HG03571 (cell line): ENCODE measurements at regions not wholly inside any gene's neighbourhood (a gene's known extent, or its start where the extent isn't known, plus 50 kb on each side); places are given as distances from the start of the nearest gene placed in this dataset.

ENCODE experiments used
- ATAC-seq: cut with Tn5 transposase; IDR thresholded peaks from one replicate; pipeline ENCODE4 v1.9.1; 2021; ENCODE audit not compliant: unreplicated experiment

DNA sequence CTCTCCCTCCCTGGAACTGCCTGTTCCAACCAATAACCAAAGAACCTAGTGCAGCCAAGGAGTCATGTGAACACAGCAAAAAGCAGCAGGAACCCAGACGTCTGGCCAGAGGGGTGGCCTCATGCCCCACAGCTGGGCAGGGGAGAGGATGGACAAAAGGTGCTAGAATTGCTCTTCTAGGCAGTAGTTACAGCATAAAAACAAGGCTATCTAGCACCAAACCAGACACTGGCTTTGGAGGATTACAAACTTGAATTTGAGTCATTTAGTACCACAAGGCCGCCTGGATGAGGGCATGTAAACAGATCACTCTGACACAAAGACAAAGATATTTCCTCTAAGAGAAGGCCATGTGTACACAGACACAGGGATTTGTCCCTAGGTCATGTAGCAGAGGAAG is 423.3 kb upstream of the MAF start:
- ATAC-seq: no peak

DNA sequence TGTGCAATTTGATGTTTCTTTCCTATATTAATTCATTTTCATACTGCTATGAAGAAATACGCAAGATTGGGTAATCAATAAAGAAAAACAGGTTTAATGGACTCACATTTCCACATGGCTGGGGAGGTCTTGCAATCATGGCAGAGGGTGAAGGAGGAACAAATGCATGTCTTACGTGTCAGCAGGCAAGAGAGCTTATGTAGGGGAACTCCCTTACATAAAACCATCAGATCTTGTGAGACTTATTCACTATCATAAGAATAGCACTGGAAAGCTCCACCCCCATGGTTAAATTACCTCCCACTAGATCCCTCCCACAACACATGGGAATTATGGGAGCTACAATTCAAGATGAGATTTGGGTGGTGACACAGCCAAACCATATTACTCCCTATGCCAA is 418.9 kb upstream of the MAF start:
- no peak for ATAC-seq

DNA sequence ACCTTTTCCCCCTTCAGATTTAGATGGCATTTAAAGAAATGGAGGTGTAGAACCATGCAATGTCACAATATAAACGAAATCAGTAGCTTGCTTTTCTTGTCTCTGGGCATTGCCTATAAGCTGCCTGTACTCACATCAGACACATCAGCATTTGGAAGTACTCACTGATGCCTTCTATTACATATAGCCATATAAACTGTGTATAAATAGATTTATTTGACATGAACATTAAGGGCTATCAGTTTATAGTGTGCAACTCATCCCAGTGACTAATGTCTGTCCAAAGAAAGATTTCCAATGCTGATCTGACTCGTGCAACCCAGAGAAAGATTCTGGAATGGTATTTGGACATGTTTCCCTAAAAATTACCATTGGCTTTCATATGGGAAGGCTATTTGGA is 417.9 kb upstream of the MAF start:
- no peak for ATAC-seq

DNA sequence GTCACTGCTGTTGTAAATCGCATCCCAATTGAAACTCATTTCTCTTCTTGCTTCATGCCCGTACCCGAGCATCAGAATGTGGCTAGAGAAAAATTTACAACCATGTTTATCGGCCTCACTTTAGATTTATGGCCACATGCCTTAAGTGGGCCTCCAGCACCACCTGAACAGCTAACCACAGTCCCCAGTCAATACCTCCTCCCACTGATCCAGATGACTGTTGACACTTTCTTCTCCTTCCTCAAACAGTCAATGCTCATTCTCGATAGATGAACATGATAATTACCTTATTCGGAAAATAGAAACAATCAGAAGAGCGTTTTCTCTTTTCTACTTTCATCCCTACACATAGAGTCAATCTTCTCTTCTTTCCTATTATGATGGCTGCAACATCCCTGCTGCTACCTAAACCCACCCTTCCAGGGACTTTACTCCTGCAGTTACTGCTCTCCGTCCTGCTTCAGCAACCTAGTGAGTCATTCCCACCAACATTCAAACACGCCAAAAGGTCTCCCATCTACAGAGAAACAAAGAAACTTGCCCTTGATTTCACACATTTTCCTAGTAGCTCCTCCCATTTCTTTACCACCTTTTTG is 416.3 kb upstream of the MAF start:
- no peak for ATAC-seq

DNA sequence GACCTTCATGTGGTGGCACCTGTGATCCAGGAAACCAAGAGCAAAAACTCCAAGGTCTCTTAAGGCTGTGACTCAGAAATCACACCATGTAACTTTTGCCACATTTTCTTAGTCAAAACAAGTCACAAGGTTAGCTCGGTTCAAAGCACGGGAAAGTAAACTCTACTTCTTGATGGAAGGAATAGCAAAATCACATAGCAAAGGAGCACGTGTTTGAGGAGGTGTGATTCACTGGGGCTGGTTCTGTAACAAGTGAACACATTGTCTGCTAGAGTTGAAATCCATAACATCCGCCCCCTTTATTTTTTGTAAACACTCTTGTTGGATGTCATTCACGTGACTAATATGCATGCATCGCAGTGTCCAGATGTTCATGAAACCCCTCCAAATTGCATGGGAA is 415.0 kb upstream of the MAF start:
- ATAC-seq: no peak

DNA sequence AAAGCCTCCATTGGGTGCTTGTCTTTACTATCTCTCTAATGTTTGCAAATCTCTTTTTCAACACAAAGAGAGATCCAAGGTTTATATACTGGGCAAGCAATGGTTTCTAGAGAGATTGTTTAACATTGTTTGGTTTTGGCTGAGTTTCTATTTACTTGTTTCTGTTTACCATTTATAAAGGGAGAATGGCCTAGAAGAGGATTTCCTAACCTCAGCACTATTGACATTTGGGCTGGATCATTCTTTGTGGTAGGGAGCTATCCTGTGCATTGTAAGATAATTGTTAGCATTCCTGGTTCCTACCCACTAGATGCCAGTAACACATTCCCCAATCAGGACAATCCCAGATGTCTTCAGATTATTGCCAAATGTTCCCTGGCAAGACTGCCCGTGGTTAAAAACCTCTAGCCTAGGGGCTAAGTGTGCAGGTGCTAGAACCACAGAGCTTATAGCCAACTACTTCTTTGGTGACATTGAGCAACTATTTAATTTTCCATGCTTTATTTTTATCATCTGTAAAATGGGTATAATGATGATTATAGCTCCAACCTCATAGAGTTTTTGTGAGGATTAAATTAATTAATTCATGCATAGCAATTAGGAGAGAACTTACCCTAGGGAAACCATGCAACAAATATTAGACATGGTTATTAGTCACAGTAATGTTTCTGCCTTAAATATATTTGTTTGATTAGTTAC is 413.9 kb upstream of the MAF start:
- no peak for ATAC-seq

DNA sequence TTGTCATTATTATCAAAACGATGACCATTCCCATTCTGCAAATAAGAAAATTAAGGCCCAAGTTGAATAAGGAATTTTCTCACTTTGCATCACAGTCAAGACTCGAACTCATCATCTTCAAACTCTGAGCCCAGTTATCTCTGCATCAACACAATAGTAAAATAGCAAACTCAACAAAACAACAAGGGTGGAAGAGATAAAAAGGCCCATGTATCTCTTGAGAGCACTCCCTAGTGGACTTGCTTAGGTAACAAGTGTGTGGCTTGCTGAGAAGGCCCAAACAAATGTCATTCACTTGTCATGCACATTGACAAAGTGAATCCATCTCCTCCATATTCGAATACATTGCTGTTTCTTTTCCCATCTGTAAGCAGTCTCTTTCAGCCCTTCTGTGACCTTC is 412.0 kb upstream of the MAF start:
- ATAC-seq: no peak

DNA sequence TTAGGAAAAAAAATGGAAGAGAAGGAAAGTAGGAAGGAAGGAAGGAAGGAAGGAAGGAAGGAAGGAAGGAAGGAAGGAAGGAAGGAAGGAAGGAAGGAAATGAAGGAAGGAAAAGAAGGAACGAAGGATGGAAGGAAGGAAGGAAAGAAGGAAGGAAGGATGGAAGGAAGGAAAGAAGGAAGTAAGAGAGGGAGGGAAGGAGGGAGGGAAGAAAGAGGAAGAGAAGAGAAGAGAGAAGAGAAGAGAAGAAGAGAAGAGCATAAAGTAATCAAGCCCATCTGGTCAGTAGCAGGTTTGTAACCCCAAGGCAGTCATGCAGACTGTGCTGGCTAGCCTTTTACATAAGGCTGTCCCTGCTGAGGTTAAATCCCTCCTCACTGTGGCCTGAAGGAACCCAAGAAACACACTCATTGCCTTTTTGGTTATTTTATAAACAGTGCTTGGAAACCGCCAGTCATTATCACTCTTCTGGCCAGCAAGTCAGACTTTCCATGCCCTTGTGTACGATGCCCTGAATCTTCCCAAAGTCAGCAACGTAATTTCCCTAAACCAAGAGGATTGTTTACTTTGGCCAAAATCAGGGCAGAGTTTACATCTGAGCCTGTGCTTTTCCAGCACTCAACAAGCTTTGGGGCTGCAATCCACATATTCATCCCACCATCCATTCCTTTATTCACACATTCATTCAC is 409.6 kb upstream of the MAF start:
- no peak for ATAC-seq

DNA sequence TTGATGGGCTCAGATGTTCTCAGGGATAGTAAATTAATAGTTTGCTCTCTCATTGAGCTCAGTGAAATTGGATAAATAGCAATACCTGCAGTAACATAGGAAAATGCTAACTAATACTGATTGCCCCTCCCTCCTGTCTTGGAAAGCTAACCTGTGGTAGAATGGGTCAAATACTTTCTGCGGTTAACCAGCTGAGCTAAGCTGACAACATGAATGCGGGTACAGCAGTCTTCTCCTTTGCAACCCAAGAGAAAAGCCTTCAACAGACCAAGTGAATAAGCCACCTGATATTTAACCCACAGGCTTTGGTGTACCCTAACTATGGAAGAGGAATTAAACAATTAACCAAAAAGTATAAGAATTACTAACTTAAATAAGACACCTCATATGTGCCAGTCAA is 408.3 kb upstream of the MAF start:
- no peak for ATAC-seq

DNA sequence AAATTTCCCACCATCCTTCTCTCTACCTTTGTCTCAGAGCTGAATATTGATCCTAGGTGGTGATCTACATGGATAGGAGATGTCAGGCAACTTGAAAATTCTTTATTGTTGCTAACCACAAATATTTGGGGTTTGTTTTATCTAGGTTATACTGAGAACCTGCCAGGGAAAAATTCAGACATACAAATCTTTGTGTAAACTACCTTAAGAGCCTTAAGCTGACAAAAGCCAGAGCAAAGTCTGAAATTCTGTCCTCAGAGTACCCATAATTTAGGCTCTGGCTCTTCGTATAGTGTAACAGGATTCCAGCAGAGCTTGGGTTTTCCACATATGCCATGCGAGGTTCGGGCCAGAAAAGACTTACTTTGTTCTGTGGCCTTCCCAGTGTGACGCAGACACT is 406.7 kb upstream of the MAF start:
- no peak for ATAC-seq

DNA sequence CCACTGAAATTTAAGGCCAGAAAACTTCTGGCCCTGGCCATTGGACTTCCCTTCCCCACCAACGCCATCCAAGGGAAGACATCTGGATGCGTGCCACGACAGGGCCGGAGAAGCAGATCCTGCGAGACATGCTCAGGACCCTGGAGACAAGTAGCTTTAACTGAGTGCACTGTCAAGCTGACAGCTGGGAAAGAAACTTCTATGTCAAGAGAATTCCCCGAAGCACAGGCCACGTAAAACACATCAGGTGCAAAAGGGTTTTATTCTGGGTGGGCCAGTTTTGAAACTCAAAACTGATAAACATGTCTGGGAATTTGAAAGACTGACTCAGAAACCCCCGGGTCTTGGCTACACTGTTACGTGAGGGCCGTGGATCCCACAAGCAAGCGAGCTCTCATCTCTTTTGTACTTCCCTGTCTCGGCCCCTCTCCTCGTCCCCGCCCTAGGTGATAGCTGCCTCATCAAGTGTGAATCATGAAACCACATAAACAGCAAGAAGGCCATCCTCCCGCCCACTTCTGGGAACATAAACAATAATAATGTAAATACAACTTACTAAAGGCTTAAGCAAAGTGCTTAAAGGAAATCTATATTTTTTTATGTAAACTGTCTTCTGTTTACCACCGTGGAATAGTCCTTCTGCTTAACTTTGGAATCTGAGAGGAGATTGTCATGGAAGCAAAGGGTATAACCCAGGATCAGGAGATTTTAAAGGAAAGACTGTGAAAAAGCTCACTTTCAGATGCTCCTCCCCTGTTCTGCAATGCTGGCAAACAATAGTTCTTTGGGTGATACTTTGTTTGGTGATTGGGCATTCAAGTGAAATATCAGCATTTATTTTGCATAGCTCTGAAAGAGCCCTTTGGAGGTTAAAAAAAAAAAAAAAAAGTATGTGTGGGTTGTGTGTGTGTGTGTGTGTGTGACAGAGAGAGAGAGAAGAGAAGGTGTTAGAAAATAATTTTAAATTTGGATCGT is 406.0 kb upstream of the MAF start:
- no peak for ATAC-seq

DNA sequence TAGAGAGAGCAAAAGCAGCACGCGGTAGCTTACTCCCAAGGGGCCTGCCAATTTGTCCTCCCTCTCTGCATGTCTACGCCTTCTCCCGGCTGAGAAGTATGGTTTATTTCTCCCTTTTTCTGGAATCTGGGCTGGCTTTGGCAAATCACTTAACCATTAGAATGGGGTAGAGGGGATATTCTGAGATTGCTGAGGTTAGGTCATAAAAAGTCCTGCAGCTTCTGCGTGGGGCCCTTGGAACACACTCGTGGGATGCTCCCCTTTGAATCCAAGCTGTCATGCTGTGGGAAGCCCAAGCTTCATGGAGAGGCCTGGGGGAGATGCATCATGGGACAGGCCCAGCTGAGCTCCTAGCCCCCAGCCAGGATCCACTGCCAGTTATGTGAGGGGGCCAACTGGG is 403.6 kb upstream of the MAF start:
- ATAC-seq: no peak

DNA sequence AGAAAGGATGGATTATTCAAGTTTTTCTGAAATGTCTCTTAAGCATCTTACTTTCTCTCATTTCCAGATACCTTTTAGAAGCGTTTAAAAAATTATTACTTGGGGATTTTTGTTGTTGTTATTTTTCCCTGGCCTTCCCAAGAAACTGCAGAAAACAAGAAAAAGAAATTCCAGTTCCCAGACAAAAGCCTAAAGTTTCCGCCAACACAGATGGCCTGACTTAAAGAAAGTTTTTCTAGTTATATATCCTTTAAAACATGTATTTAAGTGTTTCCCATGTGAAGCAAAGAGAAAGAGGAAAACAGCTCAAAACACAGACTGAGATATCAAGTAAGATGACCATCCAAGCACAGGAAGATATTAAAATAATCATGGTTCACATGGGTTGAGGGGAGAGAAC is 401.7 kb upstream of the MAF start:
- no peak for ATAC-seq

DNA sequence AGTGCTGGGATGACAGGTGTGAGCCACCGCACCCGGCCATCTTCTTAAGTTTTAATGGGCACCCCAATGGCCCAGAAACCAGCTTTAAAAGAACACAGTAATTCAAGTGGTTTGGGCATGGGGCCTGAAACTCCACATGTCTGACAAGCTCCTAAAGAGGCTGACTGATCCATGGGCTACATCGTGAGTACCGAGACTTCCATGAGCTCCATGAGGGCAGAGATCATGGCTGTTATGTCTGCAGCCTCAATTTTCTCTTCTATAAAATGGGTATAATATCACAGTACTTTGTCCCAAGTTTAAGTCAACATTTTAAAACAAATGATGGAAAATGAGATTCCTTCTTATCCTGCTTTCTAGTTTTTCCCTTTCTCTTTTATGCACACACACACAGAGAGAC is 397.6 kb upstream of the MAF start:
- ATAC-seq: no peak

DNA sequence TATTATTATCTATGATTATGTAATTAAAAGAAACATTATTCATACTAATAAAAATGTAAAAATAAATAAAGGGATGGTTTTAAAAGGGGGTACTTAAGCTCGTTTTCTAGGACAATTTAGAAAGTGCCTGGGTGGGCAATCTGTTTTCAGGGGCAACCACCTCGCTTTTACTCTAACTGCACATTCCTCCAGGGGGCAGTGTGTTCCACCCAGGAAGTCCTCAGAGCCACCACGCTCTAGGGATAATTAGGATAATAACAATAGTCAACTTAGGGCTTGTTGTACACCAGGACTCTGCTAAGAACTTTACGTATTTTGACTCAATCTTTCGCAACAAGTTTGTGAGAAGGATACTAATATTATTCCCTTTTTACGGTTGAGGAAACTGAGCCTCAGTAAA is 396.7 kb upstream of the MAF start:
- ATAC-seq: no peak

DNA sequence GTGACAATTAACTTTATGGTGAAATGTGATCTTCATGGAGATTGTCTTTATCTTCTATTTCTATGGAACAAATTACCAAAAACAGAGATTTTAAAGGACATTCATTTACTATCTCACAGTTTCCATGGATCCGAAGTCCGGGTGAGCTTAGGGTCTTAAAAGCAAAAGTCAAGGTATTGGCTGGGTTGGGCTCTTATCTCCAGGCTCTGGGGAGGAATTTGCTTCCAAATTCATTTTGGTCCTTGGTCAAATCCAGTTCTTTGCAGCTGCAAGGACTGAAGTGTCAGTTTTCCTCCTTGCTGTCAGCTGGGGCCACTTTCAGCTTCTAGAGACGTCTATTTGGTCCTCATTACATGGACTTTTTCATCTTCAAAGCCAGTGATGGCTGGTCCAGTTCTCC is 395.8 kb upstream of the MAF start:
- ATAC-seq: no peak

DNA sequence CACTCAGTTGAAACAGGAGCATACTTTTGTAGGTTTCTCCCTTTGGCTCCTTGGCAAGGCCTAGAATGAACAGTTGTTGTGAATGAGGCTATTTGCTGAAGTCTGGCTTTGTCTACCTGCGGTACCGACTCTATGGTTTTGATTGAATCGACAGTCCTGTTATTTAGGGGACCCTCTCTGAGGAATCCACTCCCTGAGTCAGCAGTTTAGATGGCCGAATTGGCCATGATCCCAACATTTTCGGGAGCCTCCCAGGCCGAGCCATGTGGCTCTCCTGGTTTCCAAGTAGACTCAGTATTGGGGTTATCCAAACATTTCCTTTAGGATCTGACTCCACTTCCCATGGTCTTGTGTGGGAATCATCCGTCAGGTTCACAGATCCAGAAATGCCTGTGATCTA is 394.8 kb upstream of the MAF start:
- no peak for ATAC-seq

DNA sequence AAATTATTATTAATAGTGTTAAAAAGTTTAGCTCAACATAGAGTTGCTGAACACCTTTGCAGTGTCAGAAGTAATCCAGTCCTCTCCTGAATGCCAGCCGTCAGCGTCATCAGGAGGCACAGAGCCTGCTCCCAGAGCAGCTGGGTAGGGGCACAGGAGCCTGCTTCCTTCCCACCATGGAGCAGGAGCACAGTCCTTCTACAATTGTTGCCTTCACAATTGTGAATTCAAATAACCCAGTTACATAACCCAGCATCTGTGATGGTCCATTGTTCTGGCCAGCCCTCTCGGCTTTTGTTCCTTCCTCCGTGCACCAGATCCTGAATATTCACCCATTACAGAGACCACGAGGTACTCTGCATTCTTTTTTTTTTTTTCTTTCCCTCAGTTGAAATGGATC is 393.9 kb upstream of the MAF start:
- ATAC-seq: no peak

DNA sequence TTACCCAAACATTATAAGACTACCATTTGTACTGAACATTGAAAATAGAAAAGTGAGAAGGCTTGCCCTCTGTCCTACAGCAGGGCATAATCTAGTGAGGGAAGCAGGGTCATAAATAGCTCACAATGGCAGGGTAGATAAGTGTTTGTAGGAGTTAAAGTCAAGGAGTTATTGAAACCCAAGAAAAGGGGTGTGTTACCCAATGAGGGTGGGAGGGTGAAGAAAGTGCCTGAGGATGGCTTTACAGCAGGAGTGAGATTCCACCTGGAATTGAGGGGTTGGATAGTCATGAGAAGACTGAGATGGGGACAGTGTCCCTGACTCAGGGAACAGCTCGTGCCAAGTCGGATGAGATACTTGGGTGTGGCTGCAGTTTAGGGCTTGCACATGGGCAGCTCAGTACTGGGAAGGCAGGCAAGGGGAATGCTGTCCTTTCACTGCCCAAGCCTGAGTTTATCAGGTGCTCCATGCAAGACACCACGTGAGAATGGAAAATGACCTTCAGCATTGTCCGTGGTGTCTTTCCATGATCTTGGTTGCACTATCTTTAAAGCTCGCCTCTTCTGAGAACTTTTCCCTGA is 393.2 kb upstream of the MAF start:
- no peak for ATAC-seq

DNA sequence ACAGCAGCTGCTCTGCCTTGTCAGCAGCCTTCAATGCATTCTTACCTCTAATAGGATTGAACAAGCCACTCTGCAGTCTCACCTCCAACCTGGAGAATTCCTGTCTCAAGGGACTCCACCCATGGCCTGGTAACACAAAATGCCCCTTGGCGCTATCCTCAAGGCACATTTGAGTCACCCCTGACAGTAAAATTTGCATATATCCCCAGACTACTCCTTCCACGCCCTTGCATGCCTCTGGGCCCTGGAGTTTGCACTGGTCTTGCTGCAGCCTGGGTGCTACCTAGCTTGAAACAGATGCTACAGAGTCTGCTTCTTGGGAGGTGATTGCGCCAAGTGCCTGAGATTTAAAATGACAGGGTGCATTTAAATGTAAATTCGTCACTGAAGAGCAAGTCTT is 391.4 kb upstream of the MAF start:
- no peak for ATAC-seq

DNA sequence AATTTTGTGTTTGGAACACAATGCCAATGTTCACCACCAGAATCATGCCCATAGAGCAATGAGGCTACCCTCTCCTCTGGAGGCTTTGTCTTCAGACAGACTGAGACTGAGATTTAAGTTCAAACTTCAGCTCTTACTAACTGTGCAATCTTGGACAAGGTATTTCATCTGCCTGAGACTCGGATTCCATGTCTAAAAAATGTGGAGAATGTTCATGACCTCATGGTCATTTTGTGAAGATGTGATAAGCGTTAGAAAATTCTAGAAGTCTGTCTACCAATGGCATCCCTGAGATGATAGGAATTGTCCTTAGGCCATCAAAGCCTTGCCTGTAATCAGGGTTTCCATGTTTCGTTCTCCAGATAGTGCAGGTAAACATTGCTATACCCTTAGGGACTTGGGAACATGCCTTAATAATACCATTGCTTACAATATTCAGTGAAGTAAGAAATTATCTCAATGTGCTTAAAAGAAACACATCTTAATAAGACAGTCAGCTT is 388.2 kb upstream of the MAF start:
- ATAC-seq: no peak
